GM21825 (cell line): ENCODE measurements at regions not wholly inside any gene's neighbourhood (a gene's known extent, or its start where the extent isn't known, plus 50 kb on each side); places are given as distances from the start of the nearest gene placed in this dataset.

Source experiments
- ATAC-seq: cut with Tn5 transposase; IDR thresholded peaks from one replicate; pipeline ENCODE4 v1.9.1; 2021; ENCODE audit warnings: mild to moderate bottlenecking, moderate library complexity; ENCODE audit not compliant: unreplicated experiment

DNA sequence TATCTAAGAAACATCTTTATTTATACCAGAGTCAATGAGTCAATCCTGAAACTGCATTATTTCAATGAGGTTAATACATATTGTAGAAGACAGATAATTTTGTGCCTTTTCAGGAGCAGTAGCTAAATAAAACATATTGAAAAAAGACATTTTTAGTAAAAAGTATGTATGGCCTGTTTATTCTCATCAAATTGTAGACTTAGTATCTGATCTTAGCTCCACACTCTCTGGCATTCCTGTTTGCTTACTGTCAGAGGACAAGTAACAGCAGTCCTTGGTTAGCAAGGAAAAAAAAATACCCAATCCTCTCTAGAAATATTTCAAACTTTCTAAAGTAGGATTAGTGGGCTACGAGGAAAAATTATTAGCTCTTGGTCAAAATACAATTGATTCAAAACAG, 50.5 kb upstream of the GUCY1A1 start:
- no peak for ATAC-seq

DNA sequence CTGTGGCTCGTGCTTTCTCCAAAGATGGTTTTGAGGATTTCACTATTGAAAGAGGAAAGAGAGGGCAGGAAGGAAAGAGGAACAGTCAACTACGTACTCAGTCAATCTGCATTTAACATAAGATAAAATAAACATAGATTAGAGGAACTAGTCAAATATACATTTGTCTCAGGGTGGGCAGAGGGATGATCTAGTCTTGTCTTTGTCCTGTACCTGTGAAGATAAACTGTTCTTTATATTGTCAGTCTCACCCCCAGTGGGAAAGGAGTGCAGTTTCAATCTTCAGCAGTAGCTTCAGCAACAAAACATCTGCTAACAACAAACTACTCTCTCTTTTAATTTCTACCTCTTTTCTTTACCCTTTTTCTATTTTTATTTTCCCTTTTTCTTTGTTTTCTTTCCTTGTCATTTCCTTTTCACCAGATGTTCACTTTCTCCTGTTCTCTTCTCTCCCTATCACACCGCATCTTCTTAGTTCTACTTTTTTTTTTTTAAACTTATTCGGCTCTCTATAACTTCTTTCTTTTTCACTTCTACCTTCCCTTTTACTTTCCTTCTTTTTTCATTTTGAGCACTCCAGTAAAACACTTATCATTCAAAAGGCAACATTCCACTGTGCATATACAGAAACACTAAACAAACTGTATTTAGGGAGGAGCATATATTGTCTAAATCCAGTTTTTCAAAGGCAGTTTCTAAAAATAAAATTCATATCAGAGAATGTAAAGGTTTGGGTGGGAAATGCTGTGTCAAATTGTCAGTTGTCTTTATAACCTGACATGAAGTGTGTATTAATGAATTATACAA, 51.4 kb upstream of the GUCY1A1 start:
- ATAC-seq: no peak

DNA sequence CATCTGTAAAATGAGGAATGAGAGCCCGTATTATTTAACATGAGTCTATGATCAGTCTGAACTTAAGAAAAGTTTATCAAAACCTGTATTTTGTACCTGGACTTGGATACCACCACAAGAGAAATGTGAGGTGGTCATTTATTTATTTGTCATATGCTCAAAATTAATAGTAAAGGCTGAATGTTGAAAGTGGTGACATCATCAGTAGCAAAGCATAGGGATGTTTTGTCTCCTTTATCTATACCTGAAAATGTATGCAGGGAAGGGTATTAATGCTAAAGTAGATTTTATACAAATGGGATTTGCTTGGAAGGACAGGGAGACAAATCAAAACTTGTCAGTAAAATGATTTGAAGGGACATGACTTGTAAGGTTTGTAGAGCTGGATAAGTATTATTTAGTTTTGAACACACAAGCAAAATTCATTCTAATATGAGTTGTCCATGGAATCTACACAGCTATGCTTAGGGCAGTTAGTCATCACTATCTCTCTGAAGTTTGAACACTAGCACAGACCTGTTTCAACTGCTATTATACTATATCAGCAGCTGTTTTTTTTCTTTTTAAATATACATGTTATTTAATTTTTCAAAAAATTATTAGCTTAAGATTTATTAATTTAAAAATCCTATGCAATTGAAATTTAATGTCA, 52.4 kb upstream of the GUCY1A1 start:
- no peak for ATAC-seq

DNA sequence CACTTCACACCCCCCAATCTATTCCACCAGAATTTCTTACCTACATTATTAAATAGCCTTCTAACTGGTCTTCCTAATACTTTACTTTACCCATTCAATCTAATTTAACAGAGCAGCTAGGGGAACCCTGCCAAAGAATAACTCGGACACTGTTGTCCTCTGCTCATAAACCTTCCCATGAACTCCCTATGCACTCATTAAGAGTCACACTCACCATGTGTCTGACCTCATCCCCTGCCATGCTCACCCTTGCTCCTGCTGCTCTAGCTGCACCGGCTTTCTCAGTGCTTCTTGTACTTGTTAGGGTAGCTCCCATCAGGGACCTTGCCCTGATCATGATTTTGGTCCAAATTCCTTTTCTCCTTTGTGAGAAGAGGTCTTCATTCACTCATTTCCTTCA, 54.6 kb upstream of the GUCY1A1 start:
- no peak for ATAC-seq

DNA sequence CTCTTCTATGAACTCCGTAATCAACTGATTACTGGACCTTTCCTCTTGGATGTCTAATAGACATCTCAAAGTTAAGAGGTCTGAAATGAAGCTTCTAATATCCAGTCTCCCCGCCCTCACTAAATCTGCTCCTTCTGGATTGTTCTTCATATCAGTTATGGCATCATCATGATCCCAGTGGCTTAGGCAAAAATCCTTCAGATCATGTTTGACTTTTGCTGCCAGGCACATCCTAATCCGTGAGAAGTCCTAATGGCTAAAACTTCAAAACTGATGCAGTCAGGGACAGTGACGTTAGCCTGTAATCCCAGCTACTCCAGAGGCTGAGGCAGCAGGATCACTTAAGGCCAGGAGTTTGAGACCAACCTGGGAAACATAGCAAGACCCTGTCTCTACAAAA, 55.1 kb upstream of the GUCY1A1 start:
- ATAC-seq: no peak

DNA sequence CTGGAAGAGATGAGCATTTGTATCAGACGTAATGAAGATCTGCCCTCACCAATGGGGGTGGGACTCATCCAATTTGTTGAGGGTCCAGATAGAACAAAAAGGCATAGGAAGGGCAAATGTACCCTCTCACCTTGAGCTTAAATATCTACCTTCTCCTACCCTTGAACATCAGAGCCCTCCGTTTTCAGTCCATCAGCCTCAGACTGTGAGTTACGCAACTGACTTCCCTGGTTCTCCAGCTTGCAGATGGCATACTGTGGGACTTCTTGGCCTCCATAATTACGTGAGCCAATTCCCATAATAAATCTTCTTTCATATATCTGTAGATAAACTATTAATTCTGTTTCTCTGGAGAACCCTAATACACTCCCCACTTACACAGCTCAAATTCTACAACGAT, 56.5 kb upstream of the GUCY1A1 start:
- no peak for ATAC-seq

DNA sequence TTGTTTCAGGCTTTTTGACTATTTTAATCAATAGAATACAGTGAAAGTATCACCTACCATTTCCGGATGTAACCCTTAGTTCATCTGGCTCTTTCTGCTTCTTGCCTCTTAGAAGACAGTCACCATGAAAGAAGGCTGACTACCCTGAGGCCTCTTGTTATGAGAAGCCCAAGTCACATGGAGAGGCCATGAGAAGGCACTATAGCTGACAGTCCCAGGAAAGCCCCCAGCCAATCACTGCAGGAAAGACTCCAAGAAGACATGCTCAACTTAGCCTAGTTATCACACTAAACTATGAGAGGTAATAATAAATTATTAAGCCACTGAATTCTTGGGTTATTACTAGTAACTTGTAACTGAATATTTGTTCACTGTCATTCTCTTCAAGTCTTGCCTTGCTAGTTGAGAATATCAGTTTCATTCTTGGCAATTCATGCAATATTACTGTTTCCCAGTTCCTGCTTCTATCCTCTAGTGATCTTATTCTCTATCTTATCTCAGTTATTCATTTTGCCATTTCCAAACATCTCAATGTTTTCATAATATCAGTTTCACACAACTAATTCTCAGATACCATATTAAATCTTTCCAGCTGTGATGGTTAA, 57.1 kb upstream of the GUCY1A1 start:
- ATAC-seq: peak; percentile 71

DNA sequence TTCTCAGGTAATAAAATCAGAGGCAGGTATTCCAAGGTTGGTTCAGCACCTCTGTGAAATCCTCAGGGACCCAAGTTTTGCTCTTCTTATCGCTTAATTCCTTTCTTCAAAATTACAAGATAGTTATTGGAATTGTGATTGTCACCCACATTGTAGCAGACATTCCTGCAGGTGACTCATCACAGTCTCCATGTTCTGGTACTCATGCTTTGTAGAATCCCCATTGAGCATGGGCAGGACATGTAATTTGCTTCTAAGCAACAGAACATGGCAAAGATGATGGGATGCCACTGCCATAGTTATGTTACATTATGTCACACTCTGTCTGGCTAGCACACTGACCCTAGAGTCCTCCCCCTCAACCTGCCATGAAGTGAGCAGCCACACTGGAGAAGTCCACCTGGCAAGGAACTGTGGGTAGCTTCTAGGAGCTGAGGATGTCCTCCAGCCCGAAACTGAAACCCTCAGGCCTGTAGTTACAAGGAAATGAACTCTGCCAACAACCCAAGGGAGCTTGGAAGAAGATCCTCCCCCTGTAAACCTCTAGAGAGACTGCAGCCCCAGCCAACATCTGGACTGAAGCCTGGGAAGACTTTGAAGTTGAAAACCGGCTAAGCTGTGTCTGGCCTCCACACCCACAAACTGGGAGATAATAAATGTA, 58.3 kb upstream of the GUCY1A1 start:
- ATAC-seq: no peak

DNA sequence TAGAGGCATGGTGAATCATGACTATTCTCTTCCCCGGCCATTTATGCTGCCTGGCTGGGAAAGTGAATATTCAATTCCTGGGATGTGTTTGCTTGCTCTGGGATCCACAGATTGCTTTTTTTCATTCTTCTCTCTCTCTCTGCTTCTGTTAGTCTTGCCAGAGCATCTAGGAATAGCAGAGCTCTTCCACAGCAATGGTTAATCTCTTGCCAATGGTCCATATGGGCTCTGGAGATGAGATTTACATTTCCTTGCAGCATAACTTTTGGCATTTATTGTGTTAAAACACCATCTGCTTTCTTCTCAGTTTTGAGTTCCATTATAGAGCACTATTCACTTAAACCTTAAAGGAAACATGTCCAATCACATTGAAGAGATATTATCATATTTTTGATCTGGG, 59.2 kb upstream of the GUCY1A1 start:
- ATAC-seq: no peak

DNA sequence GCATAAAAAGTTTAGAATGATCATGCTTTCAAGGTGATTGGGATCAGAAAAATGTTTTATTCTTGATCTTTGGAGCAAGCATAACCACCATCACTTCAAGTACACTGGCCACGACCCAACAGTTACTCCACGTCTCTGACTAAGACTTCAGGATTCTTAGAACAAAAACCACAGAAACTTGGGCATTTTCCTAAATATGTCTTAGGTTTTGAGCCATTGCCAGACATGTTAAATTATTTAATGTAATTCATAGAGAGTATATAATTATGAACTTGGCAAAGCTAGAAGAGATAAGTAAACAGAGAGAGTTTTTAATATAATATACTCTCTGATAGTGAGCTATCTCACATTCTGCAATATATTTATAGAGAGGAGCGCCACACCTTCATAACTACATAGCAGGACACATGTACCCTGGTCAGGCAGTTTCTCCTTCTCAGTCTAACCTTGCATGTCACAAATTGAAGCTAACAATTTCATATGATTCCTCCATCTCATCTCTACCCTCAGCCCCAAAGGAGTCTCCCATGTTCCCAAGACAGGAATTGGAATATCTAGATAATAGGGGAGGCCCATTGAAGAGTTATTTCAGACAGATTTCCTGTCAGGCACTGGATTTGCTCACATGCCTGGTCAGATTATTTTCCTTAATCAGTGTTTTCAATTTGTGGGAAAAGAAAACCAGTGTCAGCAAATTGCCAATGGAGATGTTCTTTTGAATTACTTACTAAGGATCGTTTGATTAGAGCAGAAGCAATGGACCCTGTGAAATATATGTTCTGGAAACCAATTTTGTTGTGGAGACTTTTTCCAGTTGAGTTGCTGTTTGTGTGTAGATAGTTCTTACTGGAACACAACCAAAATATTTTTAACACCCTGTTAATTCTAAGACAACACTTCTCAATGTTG, 61.7 kb upstream of the GUCY1A1 start:
- ATAC-seq: no peak

DNA sequence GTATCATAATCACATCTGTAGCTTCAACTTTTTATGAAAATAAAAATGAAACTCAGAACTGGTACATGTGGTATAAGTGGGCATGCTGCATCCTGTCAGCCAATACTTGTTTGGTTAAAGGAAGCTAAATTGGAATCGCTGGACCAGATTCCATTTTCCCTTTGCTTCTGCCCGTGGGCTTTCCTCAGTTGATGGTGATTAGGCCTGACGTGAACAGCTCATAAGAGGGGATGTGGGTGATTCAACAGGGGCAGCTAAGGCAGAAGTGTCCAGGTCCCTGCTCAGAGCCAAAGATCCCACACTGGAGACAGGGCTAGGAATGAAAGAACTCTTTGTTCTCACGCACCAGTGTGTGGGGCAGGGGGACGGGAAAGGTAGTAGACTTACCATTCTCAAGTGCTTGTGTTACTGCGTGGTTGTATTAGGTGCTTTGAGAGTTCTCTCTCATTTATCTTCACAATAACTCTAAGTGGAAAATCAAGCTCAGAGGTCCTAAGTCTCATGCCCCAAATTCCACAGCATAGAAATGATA, 63.2 kb upstream of the GUCY1A1 start:
- ATAC-seq: no peak

DNA sequence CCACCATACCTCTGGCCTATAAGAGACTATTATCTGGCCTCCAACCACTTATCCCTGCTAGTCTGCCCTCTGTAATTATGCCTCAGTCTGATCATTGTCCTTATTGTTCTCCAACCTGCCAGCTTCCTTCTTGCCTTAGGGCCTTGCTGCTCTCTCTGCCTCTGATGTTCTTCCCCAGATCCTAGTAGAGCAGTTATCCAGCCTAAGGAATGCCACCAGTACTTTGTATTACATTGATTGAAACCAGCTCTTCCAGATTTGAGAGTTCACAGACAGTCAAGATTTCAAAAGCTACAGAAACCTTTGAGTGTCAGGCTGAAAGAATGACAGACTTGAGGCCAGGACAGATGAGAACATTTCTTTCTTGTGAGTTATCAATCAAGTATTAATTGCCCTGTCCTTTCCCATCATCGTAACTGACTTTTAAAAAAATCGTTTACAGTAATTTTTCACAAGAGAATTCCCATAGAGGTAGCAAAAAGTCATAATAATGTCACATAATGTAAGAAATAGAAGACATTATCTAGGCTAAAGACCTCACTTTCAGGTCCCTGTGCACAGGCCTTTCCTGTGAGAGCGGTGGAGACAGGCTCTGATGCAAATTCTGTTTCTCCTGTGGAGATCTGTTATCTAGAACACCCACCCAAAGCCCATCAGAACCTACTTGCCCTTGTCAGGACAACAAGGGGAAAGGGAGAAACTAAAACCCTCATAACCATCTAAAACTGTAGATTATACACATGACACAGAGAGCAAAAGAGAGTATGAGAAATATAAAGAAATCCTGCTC, 64.1 kb upstream of the GUCY1A1 start:
- ATAC-seq: no peak

DNA sequence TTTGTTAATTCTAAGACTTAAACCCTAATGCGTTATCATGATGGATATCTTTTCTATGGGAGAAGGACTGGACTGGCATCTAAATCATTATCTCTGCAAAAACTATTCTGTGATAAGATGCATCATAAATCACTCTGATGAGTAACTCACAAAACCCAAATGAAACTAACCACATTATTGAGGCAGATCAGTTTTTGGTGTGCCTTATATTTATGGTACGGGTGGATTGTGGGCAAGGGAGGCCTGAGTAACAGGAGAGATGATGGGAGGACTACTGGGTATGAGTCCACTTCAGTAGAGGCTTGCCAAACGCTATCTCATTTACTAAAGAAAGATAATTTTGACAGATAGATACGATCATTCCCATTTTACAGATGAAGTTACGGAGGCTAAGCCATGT, 66.4 kb upstream of the GUCY1A1 start:
- ATAC-seq: no peak

DNA sequence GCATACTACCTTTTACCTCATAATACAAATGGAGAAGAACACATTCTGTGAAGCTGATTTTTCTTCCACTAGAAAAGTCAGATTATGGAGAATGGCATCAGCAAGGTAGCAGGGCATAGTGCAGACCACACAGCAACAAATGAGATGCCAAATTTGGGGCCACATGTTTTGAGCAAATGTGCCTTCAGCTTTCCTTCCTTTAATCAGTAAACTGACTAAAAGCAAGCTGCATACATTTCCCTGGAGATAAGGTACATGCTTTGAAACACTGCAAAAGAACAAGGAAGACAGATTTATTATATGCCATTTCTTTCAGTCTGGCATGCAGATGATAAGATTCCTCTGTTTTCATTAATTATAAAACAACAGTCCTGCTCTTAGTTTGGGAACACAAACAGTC, 67.1 kb upstream of the GUCY1A1 start:
- no peak for ATAC-seq

DNA sequence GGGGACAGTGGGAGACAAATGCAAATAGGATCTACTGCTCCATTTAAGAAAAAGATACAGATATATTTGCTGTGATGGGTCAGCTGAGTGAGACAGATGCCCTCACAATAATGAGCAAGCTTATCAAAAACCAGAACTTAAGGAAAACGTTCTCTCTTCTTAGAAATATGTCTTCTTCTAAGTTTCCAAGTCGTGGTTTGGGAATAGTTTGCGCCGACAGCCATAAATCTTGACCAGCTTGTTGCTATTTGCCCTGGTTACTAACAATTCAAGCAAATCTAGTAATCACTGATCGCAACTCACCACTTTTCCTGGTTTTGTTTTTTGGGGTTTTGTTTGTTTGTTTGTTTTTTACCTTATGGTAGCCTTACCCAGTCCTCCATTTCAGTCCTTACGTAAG, 67.6 kb upstream of the GUCY1A1 start:
- ATAC-seq: no peak

DNA sequence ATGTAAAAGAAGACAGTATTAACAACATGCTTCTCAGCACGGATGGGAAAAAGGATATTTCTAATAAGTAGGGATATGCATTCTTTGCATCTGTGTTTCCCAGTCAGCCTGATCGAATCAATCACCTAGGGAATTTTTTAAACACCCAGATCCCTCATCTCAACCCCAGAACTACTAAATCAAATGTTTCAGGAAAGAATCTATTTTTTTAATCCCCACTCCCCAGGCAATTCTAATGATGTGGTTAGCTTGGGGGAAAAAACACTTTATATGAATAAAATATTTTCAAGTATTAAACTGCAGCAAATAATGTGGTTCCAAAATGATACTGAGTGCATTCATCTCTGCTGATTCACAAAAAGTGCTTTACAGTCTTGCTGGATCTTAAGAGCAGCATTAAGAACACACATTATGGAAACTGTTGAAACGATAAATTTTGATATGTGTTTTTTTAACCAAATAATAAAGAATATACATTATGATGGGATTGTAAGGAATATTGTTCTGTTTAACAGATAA, 68.7 kb upstream of the GUCY1A1 start:
- ATAC-seq: no peak

DNA sequence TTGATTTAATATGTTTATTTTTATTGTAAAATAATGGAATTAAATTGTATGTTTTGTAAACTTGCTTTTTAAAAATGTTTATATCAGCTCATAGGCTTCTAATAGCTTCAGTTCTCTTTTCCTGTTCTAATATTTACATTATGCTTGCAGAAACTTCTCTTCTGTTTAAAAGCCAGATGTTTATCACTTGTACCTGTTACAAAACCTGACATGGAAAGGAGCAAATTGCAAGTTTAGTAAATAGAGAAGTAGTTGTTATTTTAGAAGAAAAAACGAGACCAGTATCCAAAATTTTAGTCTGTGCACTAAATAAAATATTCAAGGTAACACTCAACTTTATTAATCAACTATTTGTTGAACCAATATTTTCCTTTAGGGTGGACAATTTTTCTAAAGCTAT, 69.4 kb upstream of the GUCY1A1 start:
- no peak for ATAC-seq

DNA sequence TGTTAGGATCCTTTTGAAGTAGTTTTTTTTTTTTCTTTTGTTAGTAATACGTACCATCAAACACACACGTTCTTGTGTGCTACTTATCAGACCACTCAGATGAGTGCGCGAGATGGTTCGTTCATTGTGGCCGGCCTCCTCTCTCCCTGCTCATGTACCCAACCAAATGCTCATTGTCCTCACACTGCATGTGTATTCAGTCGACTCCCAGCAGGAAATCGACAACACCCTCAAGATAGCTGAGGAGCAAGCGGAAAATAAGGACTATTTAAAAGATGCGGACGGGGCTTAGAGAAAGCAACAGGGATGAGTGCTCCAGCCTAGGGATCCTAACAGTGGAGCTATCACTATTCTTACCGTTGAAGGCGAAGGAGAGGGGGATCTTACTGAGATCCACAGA, 72.9 kb upstream of the GUCY1A1 start:
- ATAC-seq: no peak

DNA sequence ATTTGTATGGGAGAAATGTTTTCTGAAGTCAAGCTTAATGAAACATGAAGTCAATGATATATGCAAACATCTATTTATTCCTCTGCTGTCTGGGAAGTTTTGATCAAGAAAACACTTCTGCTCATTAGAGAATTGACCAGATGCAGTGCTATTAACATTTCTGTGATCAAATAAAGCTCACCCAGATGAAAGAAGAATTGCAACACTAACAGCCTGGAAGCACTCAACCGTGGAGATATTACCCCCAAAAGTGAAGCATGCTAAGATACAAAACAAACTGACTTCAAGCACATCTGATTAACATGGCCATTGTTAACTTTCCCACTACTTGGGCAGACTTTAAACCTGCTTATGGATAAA, 73.7 kb upstream of the GUCY1A1 start:
- no peak for ATAC-seq
